Osteocyte (in vitro differentiated cells): ENCODE measurements at regions not wholly inside any gene's neighbourhood (a gene's known extent, or its start where the extent isn't known, plus 50 kb on each side); places are given as distances from the start of the nearest gene placed in this dataset.
"Not testable (repeated sequence)": the region's sequence is repeated elsewhere in the genome, so short reads cannot be mapped to it uniquely, and the experiment has no call there.

Source experiments
- DNase-seq: peaks from one replicate; pipeline ENCODE4 v3.0.0; 2021; ENCODE audit warnings: mixed read lengths; ENCODE audit not compliant: unreplicated experiment; ENCODE audit errors: extremely low spot score
- H3K27ac Mint-ChIP-seq: one replicate; pipeline ENCODE4 v1.8.0; 2021; ENCODE audit warnings: mild to moderate bottlenecking, mixed read lengths; ENCODE audit not compliant: unreplicated experiment
- H3K27me3 Mint-ChIP-seq: one replicate; pipeline ENCODE4 v1.8.0; 2021; ENCODE audit warnings: mixed read lengths; ENCODE audit not compliant: unreplicated experiment
- H3K36me3 Mint-ChIP-seq: one replicate; pipeline ENCODE4 v1.8.0; 2021; ENCODE audit warnings: mixed read lengths; ENCODE audit not compliant: unreplicated experiment
- H3K4me1 Mint-ChIP-seq: one replicate; pipeline ENCODE4 v1.8.0; 2021; ENCODE audit warnings: mixed read lengths; ENCODE audit not compliant: unreplicated experiment
- H3K4me3 Mint-ChIP-seq: one replicate; pipeline ENCODE4 v1.8.0; 2021; ENCODE audit warnings: mild to moderate bottlenecking, moderate library complexity, mixed read lengths; ENCODE audit not compliant: unreplicated experiment
- H3K9me3 Mint-ChIP-seq: one replicate; pipeline ENCODE4 v1.8.0; 2021; ENCODE audit warnings: mixed read lengths; ENCODE audit not compliant: unreplicated experiment
- TF ChIP-seq, protein P1 (sequence below): fragments of 200-600 bp; sonication (generic); IDR thresholded peaks from 2 replicates; pipeline ENCODE4 v1.5.0; 2021; ENCODE audit warnings: antibody characterized with exemption, mild to moderate bottlenecking, moderate library complexity

DNA sequence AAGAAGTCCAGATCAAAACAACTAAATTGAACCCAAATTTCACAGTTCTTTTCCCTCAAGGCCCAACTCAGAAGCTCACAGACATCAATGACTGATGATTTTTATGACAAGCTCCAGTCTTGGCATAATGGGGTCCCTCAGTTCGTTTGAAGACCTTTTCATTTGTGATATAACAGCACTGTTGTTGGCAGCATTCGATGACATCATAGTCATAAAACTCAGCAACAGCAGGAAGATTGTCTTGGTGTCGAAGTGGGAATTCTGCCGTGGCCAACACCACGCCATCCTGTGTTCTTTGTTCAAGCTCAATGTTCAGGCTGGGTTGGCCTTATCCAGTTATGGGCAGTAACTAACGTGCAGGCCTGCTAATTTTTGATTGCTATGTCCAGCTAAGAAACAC lies 261.7 kb downstream of the C7orf25 start:
- Mint-ChIP-seq H3K4me1 (no peaks in the 10 kb centered on the region), H3K36me3 (peaks cover 2% of the 10 kb centered on the region), H3K27ac (no peak overlapping the region), H3K4me3 (no peak overlapping the region), H3K27me3 (peaks cover 42% of the 10 kb centered on the region), H3K9me3 (no peaks in the 10 kb centered on the region)
- DNase-seq: no peak
- TF ChIP-seq, protein P1, sequence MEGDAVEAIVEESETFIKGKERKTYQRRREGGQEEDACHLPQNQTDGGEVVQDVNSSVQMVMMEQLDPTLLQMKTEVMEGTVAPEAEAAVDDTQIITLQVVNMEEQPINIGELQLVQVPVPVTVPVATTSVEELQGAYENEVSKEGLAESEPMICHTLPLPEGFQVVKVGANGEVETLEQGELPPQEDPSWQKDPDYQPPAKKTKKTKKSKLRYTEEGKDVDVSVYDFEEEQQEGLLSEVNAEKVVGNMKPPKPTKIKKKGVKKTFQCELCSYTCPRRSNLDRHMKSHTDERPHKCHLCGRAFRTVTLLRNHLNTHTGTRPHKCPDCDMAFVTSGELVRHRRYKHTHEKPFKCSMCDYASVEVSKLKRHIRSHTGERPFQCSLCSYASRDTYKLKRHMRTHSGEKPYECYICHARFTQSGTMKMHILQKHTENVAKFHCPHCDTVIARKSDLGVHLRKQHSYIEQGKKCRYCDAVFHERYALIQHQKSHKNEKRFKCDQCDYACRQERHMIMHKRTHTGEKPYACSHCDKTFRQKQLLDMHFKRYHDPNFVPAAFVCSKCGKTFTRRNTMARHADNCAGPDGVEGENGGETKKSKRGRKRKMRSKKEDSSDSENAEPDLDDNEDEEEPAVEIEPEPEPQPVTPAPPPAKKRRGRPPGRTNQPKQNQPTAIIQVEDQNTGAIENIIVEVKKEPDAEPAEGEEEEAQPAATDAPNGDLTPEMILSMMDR: no peak

DNA sequence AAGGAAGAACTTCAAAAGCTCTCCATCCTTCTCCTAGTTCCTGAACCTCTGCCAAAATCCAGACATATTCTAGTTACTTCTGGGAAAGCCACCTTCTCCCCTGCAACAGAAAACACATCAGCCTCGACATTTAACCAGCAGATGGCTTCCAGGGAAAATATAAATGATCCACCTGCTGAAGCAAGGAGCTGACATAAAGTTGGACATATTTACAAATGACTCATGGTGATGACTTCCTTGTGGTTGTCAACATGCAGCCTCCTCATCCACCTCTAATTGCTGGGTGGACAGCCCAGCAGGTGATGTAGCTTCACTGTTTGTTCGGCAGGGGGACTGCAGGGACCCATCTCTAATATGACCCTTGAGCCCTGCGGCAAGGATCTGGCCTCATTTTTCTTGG lies 266.0 kb downstream of the C7orf25 start:
- Mint-ChIP-seq H3K27ac (no peak overlapping the region), H3K9me3 (no peaks in the 10 kb centered on the region), H3K4me1 (no peaks in the 10 kb centered on the region), H3K36me3 (no peaks in the 10 kb centered on the region), H3K27me3 (peaks cover 30% of the 10 kb centered on the region), H3K4me3 (no peak overlapping the region)
- TF ChIP-seq, protein P1: no peak
- no peak for DNase-seq

DNA sequence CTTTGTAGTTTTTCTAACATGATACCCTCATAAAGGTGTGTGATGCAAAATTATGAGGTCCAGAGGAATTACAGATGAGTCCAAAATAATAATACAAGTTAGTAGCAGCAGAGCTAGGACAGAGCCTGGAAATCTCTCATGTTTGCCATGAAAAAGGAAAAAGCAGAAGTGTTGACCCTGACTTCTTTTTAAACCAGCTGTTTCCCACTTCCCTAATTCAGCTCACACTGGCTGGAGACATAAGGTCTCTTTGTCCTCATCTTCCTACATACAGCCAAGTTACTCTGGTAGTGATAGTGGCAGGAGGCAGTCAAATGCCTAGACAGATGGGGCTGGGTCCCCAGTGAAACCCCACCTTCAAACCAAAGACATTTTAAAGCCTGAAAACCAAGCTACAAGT lies 269.2 kb downstream of the C7orf25 start:
- H3K4me3 Mint-ChIP-seq: no peak overlapping the region
- H3K27me3 Mint-ChIP-seq: peaks cover 38% of the 10 kb centered on the region
- no peak for DNase-seq
- no peak overlapping the region for H3K27ac Mint-ChIP-seq
- TF ChIP-seq, protein P1: no peak
- H3K36me3 Mint-ChIP-seq: no peaks in the 10 kb centered on the region
- H3K4me1 Mint-ChIP-seq: no peaks in the 10 kb centered on the region
- no peaks in the 10 kb centered on the region for H3K9me3 Mint-ChIP-seq

DNA sequence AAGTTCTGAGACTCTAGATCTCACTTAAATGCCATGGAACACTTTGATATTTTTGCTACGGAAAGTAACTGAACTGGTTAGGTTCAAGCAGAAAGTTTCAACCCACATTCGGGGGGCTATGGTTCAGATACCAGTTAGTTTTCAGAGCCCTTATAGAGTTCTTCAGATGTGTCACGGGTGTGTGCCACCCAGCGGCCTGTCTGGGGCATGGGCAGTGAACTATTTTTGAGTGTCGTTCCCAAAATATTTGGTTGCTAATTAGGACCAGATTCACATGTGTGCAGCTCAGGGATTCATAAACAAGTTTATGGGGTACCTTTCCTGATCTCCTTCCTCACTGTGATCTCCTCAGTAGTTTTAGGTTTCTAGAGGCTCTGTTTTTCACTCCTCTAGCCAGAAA lies 271.9 kb downstream of the C7orf25 start:
- H3K27me3 Mint-ChIP-seq: peaks cover 43% of the 10 kb centered on the region
- H3K27ac Mint-ChIP-seq: no peak overlapping the region
- no peak for DNase-seq
- TF ChIP-seq, protein P1: peak; percentile 40
- no peaks in the 10 kb centered on the region for H3K36me3 Mint-ChIP-seq
- H3K4me1 Mint-ChIP-seq: no peaks in the 10 kb centered on the region
- H3K4me3 Mint-ChIP-seq: no peak overlapping the region
- no peaks in the 10 kb centered on the region for H3K9me3 Mint-ChIP-seq

DNA sequence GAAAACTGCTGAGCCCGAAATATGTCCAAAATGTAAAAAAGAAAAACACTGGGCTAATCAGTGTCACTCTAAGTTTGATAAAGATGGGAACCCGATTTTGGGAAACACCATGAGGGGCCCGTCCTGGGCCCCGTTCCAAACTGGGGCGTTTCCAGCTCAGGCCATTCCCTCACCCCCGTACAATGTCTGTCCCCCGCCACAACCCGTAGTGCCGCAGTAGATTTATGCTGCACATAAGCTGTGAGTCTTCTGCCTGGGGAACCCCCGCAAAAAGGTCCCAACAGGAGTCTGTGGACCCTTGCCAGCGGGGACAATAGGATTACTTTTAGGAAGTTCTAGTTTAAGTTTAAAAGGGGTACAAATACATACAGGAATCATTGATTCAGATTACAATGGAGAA lies 275.5 kb downstream of the C7orf25 start:
- not testable (repeated sequence) for H3K4me3 Mint-ChIP-seq, H3K27ac Mint-ChIP-seq, DNase-seq, H3K4me1 Mint-ChIP-seq, H3K9me3 Mint-ChIP-seq, H3K36me3 Mint-ChIP-seq
- H3K27me3 Mint-ChIP-seq: peaks cover 66% of the 10 kb centered on the region

DNA sequence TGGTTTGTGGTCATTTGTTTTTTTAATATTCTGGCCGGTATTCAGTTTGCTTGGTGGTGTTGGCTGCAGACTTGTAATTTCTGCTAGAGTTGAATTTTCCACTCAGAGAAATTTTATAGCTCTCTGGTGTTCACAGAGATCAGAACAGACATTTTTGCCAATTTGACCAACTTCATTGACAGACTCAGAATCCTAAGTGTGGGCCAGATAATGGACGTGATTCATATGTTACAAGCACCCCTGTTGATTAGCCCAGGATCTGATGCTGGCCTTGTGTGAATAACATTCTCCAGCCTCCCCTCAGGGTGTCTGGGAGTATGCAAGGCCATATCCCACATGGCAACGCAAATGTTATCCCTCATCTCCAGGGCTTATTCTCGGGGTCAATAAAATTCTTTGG lies 283.8 kb downstream of the C7orf25 start:
- DNase-seq: no peak
- H3K27me3 Mint-ChIP-seq: peaks cover 56% of the 10 kb centered on the region
- no peaks in the 10 kb centered on the region for H3K36me3 Mint-ChIP-seq
- H3K9me3 Mint-ChIP-seq: no peaks in the 10 kb centered on the region
- TF ChIP-seq, protein P1: no peak
- H3K27ac Mint-ChIP-seq: peak overlapping the region; percentile 50
- H3K4me3 Mint-ChIP-seq: no peak overlapping the region
- peaks cover 12% of the 10 kb centered on the region for H3K4me1 Mint-ChIP-seq
